ENCODE measurements at regions not wholly inside any gene's neighbourhood (a gene's known extent, or its start where the extent isn't known, plus 50 kb on each side); places are given as distances from the start of the nearest gene placed in this dataset.

DNA sequence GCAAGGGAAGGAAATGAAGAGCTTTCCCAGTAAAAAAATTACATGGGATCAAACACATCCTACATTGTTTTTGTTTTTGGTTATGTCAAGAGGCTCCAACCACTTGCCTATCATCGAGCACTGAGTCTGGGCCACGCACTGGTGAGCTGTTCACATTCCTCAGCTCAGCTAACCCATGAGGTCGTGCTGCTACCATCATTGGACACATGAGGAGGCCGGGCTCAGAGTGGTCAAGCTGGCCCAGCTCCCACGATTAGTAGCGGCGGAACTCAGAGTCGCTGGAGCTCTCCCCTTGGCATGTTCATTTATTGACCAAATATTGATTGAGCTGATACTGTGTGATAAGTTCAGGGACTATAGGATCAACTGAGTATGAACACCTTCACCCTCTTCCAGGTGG, 164.9 kb downstream of the CDH26 start:
- H3K9me3 ChIP-seq (ENCODE audit: control insufficient read depth, low read length, poor library complexity, severe bottlenecking) = no peaks in the 10 kb centered on the region
- ATAC-seq (no peak), DNase-seq (no peak)
- Mint-ChIP-seq H3K27me3 (peaks cover 50% of the 10 kb centered on the region), H3K36me3 (ENCODE audit: low read depth) (peaks cover 3% of the 10 kb centered on the region), H3K4me1 (peaks cover 2% of the 10 kb centered on the region), H3K4me3 (no peak overlapping the region), H3K27ac (no peak overlapping the region)

DNA sequence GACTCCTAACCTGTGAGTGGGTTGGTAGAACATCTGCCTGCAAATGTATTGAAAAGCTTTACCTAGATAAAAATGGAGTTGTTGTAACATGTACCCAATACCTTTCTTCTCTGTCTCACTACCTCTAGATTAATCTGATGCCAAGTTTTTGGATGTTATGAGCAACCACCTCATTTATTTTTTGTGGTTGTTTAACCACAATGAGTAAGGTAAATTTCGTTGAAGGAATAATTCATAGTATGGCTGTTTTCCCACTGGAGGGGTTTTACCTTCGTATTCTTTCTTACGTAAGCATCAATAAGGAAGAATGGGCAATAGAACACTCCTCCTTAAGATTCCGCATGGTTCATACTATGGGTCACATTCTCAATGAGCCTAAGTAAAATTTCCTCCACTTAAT, 165.4 kb downstream of the CDH26 start:
- DNase-seq = no peak
- Mint-ChIP-seq H3K27ac (no peak overlapping the region), H3K27me3 (peaks cover 47% of the 10 kb centered on the region), H3K36me3 (ENCODE audit: low read depth) (peaks cover 5% of the 10 kb centered on the region), H3K4me1 (peaks cover 2% of the 10 kb centered on the region), H3K4me3 (no peak overlapping the region)
- ATAC-seq = no peak
- no peaks in the 10 kb centered on the region for H3K9me3 ChIP-seq (ENCODE audit: control insufficient read depth, low read length, poor library complexity, severe bottlenecking)

DNA sequence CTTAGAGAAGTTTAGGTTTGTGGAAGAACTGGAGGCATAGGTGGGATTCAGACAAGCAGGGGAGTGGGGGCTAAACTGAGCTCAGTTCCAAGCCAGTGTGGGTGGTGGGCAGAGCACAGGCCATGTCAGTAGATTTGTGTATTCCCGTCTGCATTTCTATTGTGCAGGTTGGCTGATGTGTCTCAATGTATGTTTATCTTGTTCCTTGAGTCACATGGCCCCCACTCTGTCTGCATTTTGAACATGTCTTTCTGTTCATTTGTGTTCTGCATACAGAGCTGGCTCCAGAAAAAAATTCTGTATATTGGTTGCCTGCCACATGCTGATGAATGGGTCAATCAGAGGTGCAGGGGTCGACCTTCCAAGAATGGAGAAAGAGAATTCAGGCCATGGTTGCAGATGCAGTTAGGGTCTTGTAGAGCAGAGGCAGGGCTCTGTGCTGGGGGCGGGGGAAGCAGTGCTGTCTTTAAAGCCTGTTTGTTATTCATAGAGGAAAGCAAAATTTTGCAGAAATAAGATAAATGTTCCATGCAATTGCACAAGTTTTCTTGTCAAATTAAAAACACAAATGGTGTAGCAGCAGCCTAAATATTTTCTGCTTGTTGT, 166.7 kb downstream of the CDH26 start:
- no peak for ATAC-seq
- H3K9me3 ChIP-seq (ENCODE audit: control insufficient read depth, low read length, poor library complexity, severe bottlenecking) = no peaks in the 10 kb centered on the region
- peaks cover 5% of the 10 kb centered on the region for H3K36me3 Mint-ChIP-seq (ENCODE audit: low read depth)
- peaks cover 2% of the 10 kb centered on the region for H3K4me1 Mint-ChIP-seq
- H3K27ac Mint-ChIP-seq = no peak overlapping the region
- DNase-seq = no peak
- peaks cover 38% of the 10 kb centered on the region for H3K27me3 Mint-ChIP-seq
- no peak overlapping the region for H3K4me3 Mint-ChIP-seq

DNA sequence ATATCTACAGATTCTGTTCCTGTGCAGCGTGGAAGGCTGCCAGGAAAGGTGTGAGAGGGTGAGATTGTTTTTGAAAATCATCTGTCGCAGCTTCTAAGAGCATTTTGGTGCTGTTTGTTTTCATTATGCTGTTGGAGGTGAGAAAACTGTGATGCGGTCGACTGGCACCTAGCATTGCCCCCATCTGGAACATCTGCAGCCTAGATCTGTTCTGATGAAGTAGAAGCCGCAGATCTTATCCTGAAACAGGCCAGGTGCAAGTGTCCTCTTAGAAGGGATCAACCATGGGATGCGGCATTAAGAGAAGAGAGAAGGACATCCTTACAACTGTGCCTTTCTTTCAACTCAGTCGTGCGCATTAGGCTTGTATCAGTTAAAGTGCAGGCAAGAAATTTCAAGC, 167.3 kb downstream of the CDH26 start:
- H3K4me1 Mint-ChIP-seq = peaks cover 2% of the 10 kb centered on the region
- H3K4me3 Mint-ChIP-seq = no peak overlapping the region
- no peaks in the 10 kb centered on the region for H3K9me3 ChIP-seq (ENCODE audit: control insufficient read depth, low read length, poor library complexity, severe bottlenecking)
- H3K27ac Mint-ChIP-seq = no peak overlapping the region
- ATAC-seq (no peak), DNase-seq (no peak)
- peaks cover 37% of the 10 kb centered on the region for H3K27me3 Mint-ChIP-seq
- peaks cover 5% of the 10 kb centered on the region for H3K36me3 Mint-ChIP-seq (ENCODE audit: low read depth)

DNA sequence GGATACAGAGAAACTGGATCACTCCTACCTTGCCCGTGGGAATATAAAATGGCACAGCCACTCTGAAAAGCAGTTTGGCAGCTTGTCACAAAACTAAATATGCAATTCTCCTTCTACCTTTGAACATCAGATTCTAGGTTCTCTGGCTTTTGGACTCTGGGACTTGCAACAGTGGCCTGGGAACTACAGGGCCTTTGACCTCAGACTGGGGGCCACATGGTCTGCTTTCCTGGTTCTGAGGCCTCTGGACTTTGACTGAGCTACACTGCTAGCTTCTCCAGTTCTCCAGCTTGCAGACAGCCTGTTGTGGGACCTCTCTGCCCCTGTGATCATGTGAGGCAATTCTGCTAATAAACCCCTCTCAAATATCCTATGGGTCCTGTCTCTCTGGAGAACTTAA, 168.8 kb downstream of the CDH26 start:
- peaks cover 2% of the 10 kb centered on the region for H3K4me1 Mint-ChIP-seq
- DNase-seq (no peak), ATAC-seq (no peak)
- H3K27me3 Mint-ChIP-seq = peaks cover 30% of the 10 kb centered on the region
- H3K9me3 ChIP-seq (ENCODE audit: control insufficient read depth, low read length, poor library complexity, severe bottlenecking) = no peaks in the 10 kb centered on the region
- H3K4me3 Mint-ChIP-seq = no peak overlapping the region
- peaks cover 5% of the 10 kb centered on the region for H3K36me3 Mint-ChIP-seq (ENCODE audit: low read depth)
- H3K27ac Mint-ChIP-seq = no peak overlapping the region

DNA sequence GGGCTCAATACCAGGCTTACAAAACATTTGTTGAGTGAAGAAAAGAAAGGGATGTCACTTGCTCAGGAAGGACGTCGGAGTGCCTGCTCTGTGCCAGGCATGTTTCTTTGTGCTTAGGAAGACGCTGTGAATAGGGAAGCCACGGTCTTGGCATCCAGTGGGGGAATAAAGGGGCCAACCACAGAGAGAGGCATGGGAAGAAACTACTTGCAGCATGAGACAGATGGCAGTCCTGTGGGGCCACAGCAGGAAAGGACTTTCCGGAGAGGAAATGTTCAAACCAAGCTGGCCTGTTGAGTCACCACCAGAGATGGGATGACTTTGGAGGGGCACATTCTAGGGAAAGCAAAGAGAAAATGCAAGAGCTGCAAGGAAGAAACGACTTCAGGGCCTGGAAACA, 173.2 kb downstream of the CDH26 start:
- Mint-ChIP-seq H3K27ac (no peak overlapping the region), H3K27me3 (peaks cover 12% of the 10 kb centered on the region), H3K4me1 (peaks cover 2% of the 10 kb centered on the region), H3K4me3 (no peak overlapping the region), H3K36me3 (ENCODE audit: low read depth) (peaks cover 2% of the 10 kb centered on the region)
- H3K9me3 ChIP-seq (ENCODE audit: control insufficient read depth, low read length, poor library complexity, severe bottlenecking) = no peaks in the 10 kb centered on the region
- ATAC-seq = no peak
- no peak for DNase-seq

DNA sequence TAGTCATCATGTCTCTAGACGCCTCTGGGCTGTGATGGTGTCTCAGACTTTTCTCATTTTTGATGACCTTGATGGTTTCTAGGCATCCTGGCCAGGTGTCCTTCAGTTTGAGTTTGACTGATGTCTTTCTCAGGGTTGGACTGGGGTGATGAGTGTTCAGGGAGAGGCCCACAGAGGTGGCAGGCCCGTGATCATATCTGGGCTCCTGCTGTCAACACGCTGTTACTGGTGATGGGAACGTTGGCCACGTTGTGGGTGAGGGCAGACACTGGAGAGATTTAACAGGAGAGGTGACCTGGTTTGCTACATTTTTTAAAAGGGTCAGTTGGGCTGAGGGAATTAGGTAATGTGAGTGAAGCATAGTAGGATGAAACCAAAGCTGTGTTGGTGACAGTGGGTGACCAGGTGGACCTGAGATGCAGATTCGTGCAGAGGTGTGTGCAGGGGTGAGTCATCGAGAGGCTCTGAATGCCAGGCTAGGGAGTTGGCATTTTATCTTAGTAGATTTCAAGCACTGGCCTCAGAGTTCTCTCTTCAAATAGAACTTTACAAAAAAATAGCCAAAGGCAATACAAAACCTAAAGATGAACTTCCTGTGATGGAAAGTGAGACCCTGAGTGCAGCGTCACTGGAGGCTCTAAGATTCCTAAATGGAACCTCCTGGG, 174.1 kb downstream of the CDH26 start:
- peaks cover 2% of the 10 kb centered on the region for H3K36me3 Mint-ChIP-seq (ENCODE audit: low read depth)
- no peaks in the 10 kb centered on the region for H3K9me3 ChIP-seq (ENCODE audit: control insufficient read depth, low read length, poor library complexity, severe bottlenecking)
- no peak overlapping the region for H3K27ac Mint-ChIP-seq
- H3K4me1 Mint-ChIP-seq = peaks cover 5% of the 10 kb centered on the region
- peaks cover 12% of the 10 kb centered on the region for H3K27me3 Mint-ChIP-seq
- ATAC-seq = no peak
- no peak for DNase-seq
- H3K4me3 Mint-ChIP-seq = no peak overlapping the region

DNA sequence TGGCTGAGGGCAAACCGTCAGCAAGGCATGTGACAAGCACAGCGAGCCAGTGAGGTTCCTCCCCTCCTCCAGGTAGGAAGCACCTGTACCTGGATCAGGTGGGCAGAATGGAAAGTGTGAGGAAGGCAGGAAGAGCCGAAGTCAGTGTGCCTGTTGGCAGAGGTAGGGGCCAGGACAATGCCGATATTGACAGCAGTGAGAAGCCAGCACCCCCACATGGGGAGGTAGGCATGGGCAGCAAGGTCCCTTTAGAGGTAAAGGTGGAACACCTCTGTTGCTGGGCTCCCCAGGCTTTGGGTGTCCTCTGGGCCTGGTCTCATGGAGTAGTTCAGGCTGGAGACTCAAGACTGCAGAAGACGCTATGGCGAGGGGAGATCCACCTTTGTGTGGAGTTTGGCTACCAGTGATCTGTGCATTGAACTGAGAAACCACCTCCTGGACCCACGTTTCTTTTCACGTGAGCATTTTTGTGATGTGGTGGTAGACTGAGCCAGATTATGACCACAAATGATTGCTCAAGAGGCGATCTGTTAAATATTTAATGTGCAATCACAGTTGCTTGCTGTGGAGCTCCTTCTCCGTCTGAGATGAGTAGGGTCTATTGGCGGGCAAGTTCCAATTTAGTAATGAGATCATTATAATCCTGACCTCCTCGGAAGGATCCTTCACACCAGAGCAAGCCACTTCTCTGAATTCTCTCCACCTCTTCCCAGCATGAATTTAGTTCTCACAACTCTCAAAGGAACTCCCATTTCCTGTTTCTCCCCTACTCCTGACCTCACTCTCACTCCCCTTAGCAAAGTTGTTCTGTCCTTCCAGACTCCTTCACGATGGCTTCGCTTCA, 174.8 kb downstream of the CDH26 start:
- Mint-ChIP-seq H3K4me3 (no peak overlapping the region), H3K36me3 (ENCODE audit: low read depth) (peaks cover 2% of the 10 kb centered on the region), H3K27me3 (peaks cover 6% of the 10 kb centered on the region), H3K27ac (no peak overlapping the region), H3K4me1 (peaks cover 5% of the 10 kb centered on the region)
- ATAC-seq (no peak), DNase-seq (no peak)
- no peaks in the 10 kb centered on the region for H3K9me3 ChIP-seq (ENCODE audit: control insufficient read depth, low read length, poor library complexity, severe bottlenecking)

DNA sequence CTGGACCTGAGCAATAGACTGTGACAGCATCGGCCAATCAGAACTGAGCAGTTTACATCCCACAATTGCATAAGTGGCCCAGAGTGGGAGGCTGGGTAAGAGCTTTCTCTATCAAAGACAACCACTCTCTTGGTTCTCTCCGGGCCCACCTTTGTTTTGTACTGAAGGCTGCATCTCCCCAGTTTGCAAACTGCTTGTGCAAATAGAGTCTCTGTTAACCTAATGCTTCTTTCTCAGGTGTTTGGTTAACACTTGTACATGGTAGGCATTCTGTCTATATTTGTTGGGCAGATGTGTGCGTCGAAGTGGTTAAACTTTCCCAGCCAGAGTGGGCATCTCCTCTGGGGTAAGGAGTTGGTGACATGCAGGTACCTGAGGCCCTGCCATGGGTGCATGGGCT, 177.1 kb downstream of the CDH26 start:
- H3K9me3 ChIP-seq (ENCODE audit: control insufficient read depth, low read length, poor library complexity, severe bottlenecking) = no peaks in the 10 kb centered on the region
- Mint-ChIP-seq H3K4me1 (peaks cover 5% of the 10 kb centered on the region), H3K27ac (no peak overlapping the region), H3K36me3 (ENCODE audit: low read depth) (no peaks in the 10 kb centered on the region), H3K27me3 (peaks cover 5% of the 10 kb centered on the region), H3K4me3 (no peak overlapping the region)
- DNase-seq = no peak
- ATAC-seq = no peak

DNA sequence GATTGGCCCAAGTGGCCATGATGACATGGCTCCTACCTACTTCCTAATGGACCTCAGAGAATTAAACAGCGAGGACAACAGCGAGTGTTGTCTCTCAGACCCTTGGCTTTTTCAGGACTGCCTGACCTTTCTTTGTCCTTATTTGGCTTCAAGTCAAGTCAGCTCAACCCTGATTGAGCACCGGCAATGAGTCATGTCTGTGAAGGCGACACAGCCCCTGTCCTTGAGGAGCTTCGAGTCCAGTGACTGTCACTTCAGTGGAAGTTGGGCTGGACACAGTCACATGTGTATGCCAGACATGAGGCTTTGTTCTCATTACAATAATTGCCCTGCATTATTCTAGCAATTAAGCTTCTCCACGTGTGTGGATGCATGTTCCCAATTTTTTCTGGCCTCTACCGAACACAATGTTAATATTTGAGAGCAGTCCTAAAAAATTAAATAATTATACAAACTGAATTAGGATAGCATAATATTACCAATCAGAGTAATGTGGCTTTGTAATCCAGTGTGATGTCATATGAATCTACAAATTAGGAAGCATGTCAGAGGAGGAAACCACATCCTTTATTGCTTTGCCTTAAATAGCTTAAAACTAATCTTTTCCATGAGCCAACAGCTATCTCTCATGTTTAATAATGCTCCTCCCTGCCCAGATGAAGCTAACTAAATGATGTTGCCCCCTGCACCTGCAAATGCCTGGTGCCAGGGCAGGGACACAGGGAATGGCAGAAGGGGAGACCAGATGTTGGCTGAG, 178.6 kb downstream of the CDH26 start:
- Mint-ChIP-seq H3K4me1 (peaks cover 5% of the 10 kb centered on the region), H3K4me3 (no peak overlapping the region), H3K27me3 (peaks cover 12% of the 10 kb centered on the region), H3K36me3 (ENCODE audit: low read depth) (no peaks in the 10 kb centered on the region), H3K27ac (no peak overlapping the region)
- DNase-seq (no peak), ATAC-seq (no peak)
- H3K9me3 ChIP-seq (ENCODE audit: control insufficient read depth, low read length, poor library complexity, severe bottlenecking) = no peaks in the 10 kb centered on the region

DNA sequence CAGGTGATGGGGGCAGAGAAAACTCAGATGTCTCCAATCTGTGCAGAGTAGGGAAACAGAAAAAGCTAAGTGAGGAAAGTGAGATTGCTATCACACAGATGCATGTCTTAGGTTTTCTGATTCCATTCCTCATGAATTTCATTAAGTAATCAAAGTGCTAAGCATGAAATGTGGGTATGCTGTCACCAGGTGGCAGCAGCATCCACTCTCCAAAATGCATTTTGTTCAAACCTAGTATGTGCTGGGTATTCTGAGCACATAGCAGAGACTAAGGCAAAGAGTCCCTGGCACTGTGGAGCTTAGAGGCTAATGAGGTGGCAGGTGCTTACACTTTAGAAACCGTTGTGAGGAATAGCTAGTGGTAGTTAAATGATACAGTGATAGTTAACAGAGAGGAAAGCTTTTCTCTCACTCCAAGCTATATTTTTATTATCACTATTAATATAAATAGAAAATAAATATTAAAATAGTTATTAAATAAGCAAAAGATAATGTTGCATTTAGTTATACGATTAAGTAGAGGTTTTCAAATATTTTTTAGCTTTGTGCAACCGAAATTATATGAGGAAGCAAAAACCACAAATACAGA, 179.5 kb downstream of the CDH26 start:
- no peaks in the 10 kb centered on the region for H3K9me3 ChIP-seq (ENCODE audit: control insufficient read depth, low read length, poor library complexity, severe bottlenecking)
- no peak for DNase-seq
- H3K4me3 Mint-ChIP-seq = peak overlapping the region; percentile 84
- H3K27me3 Mint-ChIP-seq = peaks cover 15% of the 10 kb centered on the region
- H3K36me3 Mint-ChIP-seq (ENCODE audit: low read depth) = no peaks in the 10 kb centered on the region
- peaks cover 7% of the 10 kb centered on the region for H3K4me1 Mint-ChIP-seq
- peak; percentile 52 for ATAC-seq
- no peak overlapping the region for H3K27ac Mint-ChIP-seq

DNA sequence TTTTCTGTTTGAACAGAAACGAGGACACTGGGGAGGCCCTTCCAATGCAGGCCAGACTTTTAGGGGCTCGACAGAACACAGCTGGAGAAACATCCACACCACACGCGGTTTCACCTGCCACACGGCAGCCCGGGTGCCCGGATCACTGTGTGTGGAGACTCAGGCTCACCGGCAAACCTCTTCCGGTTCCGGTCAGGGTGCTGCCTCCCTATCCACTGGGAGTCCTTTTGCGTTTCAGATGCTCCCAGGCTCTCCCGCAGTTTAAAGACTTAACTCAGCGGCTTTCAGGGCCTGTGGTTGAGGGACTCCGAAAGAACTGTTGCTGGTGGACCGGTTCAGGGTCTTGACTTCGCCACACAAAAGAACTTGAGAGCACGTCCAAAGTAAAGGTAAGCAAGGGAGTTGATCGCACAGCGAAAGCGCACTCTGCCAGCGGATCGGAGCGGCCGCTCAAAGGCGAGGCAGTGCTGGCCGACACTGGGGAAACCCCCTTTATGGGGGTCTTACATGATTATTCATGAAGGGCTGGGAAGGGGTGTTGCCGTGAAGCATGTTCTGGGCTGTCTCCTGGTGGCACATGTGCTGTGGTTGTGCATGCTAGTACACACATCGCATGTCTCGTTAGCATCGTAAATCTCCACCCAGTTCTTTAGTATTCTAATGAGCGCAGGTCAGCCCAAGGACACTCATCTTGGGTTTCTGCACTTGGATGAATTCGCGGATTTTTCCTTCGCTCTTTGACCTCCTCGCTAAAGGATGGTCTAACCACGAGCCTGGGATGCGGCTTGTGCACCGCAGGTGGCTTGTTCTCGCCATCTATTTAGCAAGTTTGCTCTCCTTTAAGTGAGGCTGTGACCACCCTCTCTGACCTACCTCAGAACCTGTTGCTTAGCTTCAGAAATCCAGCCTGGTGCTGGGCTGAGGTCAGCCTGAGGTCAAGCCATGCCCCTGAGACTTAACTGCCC, 180.3 kb downstream of the CDH26 start:
- H3K4me3 Mint-ChIP-seq = peak overlapping the region; percentile 84
- ATAC-seq (peak; percentile 54), DNase-seq (no peak)
- H3K36me3 Mint-ChIP-seq (ENCODE audit: low read depth) = no peaks in the 10 kb centered on the region
- no peaks in the 10 kb centered on the region for H3K9me3 ChIP-seq (ENCODE audit: control insufficient read depth, low read length, poor library complexity, severe bottlenecking)
- peaks cover 5% of the 10 kb centered on the region for H3K4me1 Mint-ChIP-seq
- H3K27me3 Mint-ChIP-seq = peaks cover 15% of the 10 kb centered on the region
- H3K27ac Mint-ChIP-seq = peak overlapping the region; percentile 14
